Right ventricle myocardium superior (tissue), 1 donor: ENCODE measurements at regions not wholly inside any gene's neighbourhood (a gene's known extent, or its start where the extent isn't known, plus 50 kb on each side); places are given as distances from the start of the nearest gene placed in this dataset.
A peak's percentile ranks its signal among the peaks of the same experiment; 100 is the strongest.
"Not testable (repeated sequence)": the region's sequence is repeated elsewhere in the genome, so short reads cannot be mapped to it uniquely, and the experiment has no call there.

ENCODE experiments used
- ATAC-seq: fragments of 200-7000 bp; cut with Tn5 transposase; one replicate; pipeline ENCODE4 v1.9.1; 2020; ENCODE audit warnings: mild to moderate bottlenecking; ENCODE audit not compliant: poor library complexity
- DNase-seq: peaks from one replicate; pipeline ENCODE4 v3.0.0-alpha.2; 2020
- intact Hi-C: fragments of 100-400 bp; cut with DNase I; formaldehyde crosslinking; loops from one replicate; pipeline ENCODE4 v1.11.2; 2022
- donor health status: DM: no; HTN: yes; CAD: no; lungs with severe emphysema.

DNA sequence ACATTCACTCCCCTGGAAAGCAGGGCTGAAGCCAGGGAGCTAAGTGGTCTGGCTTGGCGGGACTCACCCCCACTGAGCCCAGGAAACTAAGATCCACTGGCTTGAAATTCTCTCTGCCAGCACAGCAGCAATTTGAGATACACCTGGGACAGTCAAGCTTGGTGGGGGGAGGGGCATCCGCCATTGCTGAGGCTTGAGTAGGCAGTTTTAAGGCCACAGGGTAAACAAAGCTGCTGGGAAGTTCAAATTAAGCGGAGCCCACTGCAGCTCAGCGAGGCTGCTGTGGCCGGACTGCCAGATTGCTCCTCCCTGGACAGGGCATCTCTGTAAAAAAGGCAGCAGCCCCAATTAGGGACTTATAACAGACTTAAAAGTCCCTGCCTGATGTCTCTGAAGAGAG lies 108.2 kb upstream of the FAM13C start:
- intact Hi-C loops, result no loop called here
- no peak for ATAC-seq
- DNase-seq, result peak; percentile 24

DNA sequence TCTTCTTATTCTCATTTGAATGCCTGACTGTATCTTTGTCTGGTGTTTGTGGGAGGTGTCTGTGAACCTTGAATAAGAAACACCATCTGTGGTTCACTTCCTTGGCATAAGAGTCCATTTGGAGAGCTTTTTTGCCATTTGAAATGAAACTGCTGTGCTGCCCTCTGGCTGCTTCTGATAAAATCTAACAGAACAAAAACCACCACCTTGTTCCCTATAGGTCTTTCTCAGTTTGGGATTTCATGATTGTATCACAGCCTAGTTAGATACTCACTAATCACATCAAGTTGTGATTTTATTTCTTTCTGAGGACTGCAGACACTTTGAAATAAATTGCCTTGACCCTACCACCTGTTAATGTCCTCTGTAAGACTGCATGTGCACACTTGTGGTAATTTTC lies 102.7 kb upstream of the FAM13C start:
- DNase-seq, result no peak
- no peak for ATAC-seq
- intact Hi-C loops, result loop anchor here (5.0 kb wide), 1 partner anchor 223 kb away; no protein-coding TSS in a partner anchor

DNA sequence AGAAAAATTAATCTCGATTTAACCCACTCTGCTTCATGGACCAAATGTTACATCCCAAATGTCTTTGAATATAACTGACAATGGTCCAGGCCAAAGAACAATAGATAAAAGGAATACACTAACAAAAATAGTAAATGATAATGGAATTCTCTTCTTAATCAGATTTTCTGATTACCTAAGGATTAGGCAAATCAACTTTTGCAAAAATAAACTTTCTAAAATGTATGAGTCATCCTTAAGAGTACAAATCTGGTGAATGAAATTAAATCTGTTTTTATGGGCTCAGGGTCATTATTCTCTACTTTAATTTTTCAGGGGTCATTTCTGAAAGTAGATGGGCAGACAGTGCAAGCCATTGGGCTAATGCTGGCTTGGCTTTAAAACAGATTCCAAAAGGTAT lies 102.1 kb upstream of the FAM13C start:
- intact Hi-C loops, result no loop called here
- no peak for ATAC-seq
- no peak for DNase-seq

- DNase-seq, result no peak
- intact Hi-C loops, result no loop called here
- ATAC-seq, result no peak
These were observed 101.6 kb upstream of the FAM13C start for GRCh38 chr10:59463909-59464308.

- DNase-seq (no peak), ATAC-seq (no peak)
- intact Hi-C loops, result no loop called here
These were observed 98.3 kb upstream of the FAM13C start for GRCh38 chr10:59460601-59461000.

- intact Hi-C loops, result no loop called here
- ATAC-seq, result no peak
These were observed 93.8 kb upstream of the FAM13C start for GRCh38 chr10:59456199-59456598.

GRCh38 chr10:59454171-59454919 lies 92.0 kb upstream of the FAM13C start:
- no peak for ATAC-seq
- no peak for DNase-seq
- intact Hi-C loops, result no loop called here

More at GRCh38 chr10:59456199-59456598, 93.8 kb upstream of the FAM13C start:
- DNase-seq, result no peak

- DNase-seq (no peak), ATAC-seq (no peak)
- intact Hi-C loops, result no loop called here
These were observed 86.3 kb upstream of the FAM13C start for GRCh38 chr10:59448616-59449015.

DNA sequence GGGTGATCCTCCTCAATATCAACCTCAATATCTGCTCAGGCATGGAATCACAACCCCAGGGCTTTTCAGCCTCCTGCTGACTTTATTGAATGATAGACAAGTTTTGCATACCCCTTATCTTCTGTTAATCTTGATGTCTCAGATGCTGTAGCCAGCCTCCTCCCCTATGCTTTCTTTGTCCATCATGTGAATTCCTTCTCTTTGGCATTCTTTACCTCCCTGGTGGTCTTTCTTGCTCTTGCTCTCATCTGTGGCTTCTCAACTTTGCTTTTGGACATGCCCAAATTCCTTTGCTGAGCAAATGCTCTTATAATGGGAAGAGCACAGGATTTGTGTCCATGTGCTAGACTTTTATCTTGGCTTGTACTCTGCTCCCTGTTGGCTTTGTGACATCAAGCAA lies 73.4 kb upstream of the FAM13C start:
- no peak for DNase-seq
- intact Hi-C loops, result no loop called here
- no peak for ATAC-seq

DNA sequence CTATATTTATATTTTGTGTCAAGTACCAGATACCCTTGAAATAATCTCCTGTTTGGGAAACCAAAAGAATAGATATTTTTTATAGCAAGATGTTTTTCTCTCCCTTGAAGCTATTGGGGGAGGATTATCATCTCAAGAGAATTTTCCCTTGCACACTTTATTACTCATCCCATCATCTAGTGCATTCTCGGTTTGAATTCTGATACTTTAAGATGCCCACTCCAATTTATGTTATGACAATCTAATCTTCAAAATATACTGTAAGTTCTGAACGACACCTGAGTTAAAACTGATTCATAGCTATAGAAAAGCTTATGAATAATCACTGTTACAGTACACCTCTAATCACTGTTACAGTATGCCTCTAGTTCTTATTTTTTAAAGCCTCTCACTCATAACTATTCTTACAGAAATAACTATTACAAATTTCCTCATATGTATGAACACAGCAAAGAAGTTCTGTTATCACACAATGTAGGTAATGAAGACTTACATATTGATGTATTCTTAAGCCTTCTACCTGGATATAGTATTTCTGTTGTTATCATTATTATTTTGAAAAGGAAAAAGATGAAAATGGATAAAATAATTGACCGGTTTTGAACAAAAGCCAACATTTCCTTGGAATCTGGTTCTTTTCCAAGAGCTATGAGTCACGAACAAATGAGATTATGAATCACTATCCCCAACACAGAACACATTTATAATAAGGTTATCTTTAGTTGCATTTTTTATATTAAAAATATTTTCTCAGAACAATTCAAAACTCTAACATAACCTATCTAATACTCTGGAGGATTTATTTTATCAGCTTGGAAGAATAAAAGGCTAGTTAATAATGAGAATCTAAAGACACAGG lies 72.3 kb upstream of the FAM13C start:
- intact Hi-C loops, result no loop called here
- ATAC-seq (no peak), DNase-seq (no peak)

DNA sequence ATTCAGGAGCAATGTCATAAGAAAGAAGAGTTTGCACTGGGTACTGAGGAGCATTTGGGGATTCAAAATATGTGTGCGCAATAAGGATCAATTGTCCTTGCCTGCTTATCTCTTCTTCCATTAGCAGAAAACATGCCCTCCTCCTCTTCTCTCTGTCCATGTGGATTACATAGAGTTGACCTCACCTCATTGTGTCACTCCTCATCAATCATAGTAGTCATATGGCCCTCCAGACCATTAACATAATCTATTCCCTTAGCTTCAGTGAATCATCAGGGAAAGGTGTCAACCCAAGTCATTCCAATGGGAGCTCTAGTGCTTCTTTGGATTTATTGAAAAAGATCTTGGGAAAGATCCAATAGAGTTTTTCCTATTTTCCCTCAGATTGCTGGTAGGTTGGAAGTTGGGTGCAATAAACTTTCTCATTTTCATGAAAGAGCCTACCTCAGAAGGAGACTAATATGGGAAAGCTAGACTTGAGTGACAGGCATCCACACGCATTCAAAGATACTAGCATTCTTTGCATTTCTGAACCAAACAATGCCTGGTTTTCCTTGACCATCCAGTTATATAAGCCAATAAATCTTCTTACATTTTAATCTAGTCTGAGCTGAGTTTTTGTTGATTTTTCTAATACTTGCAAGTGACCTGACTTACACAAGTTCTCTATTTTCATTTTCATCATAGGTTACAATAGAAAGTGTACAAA lies 71.5 kb upstream of the FAM13C start:
- intact Hi-C loops, result no loop called here
- ATAC-seq, result no peak

DNA sequence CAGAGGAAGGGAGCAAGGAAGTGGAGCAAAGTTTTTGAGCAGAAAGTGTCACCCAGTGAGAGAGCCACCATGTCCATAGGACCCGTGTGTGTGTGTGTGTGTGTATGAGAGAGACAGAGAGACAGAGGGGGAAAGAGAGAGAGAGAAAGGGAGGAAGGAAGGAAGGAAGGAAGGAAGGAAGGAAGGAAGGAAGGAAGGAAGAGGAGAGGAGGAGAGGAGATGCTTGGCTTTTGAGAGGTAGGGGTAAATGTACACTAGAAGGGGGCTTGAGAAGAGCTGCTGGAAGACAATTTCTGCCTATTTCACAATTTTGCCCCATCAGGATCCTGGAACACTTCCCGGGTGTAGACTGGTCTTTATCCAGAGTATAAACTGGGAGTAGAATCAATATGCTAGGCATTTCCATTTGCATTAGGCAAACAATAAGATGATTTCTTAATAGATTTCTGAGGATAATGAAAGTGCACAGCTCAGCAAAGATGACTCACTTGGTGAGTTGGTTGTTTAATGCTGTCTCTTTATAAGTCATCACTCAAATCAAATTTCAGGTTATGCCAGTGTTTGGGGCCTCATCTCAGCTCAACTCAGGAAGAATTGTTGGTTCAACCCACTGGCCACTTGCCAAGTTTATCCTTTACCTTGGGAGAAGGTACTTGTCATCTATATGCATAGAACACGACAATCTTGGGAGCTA lies 70.0 kb upstream of the FAM13C start:
- ATAC-seq (no peak), DNase-seq (no peak)
- intact Hi-C loops, result no loop called here

More for the DNA sequence above, 71.5 kb upstream of the FAM13C start:
- DNase-seq, result no peak

GRCh38 chr10:59413795-59414194 lies 51.4 kb upstream of the FAM13C start:
- DNase-seq, ATAC-seq, intact Hi-C loops: not testable (repeated sequence)
